GM06990 (cell line): ENCODE measurements at regions not wholly inside any gene's neighbourhood (a gene's known extent, or its start where the extent isn't known, plus 50 kb on each side); places are given as distances from the start of the nearest gene placed in this dataset.

Experiments used
- DNase-seq: peaks from one replicate; pipeline ENCODE4 v3.0.0-alpha.2; 2011; ENCODE audit not compliant: insufficient read length; ENCODE audit errors: extremely low read depth
- H3K27me3 ChIP-seq: replicated peaks from 2 replicates; pipeline ENCODE4 v1.6.0; 2011; ENCODE audit warnings: low read length; ENCODE audit not compliant: control insufficient read depth, insufficient read depth
- H3K36me3 ChIP-seq: 2 replicates; pipeline ENCODE4 v1.5.1; 2011; ENCODE audit warnings: low read length; ENCODE audit not compliant: control insufficient read depth, insufficient read depth
- H3K4me3 ChIP-seq: replicated peaks from 2 replicates; pipeline ENCODE4 v1.5.1; 2011; ENCODE audit warnings: low read depth, mild to moderate bottlenecking, control low read depth, low read length
- CTCF ChIP-seq: IDR thresholded peaks from 2 replicates; pipeline ENCODE4 v1.5.1; 2011; ENCODE audit warnings: low read length, control low read depth, mild to moderate bottlenecking, inconsistent platforms; ENCODE audit not compliant: insufficient read depth, poor library complexity, severe bottlenecking

DNA sequence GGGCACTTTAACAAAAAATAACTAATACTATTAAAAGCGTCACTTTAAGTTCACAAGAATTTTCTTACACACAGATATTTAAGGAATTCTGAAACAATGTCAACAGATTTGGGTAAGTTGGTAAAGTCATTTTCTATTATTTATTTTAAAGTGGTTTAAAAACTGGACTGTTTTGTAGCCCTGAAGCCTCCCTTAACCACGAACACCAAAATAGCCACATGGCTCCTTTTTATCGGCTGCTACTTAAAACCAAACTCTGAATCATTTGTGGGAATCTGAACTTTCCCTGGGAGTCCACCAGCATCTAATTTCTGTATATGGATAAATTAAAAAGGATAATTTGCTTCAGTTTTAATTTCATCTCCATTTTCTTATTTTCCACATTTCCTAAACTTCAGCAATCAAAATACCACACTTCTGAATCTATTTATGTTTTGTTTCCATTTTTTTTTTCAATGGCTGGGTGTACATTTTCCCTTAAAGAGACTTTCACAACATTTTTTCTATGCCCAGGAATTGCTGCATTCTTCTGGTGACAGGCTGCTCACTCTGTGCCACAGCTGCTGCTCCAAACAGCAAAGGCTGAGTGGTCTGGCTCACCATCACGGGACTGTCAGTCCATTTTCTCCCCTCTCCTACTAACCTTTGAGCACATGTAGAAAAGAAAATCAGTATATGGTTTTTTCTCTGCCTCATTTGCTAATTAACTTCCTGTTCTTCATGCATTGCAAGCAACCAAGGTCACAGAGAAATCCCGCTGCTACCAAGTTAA lies 255.5 kb upstream of the KCNJ16 start:
- no peak for DNase-seq
- Histone ChIP-seq H3K27me3 (no peaks in the 10 kb centered on the region), H3K4me3 (no peak overlapping the region), H3K36me3 (no peaks in the 10 kb centered on the region)
- no peak for TF ChIP-seq CTCF

GRCh38 chr17:69820876-69821473 lies 254.1 kb upstream of the KCNJ16 start:
- no peak for TF ChIP-seq CTCF
- Histone ChIP-seq H3K36me3 (no peaks in the 10 kb centered on the region), H3K4me3 (no peak overlapping the region), H3K27me3 (no peaks in the 10 kb centered on the region)
- DNase-seq, result no peak

- no peak for DNase-seq
- Histone ChIP-seq H3K27me3 (no peaks in the 10 kb centered on the region), H3K4me3 (no peak overlapping the region), H3K36me3 (no peaks in the 10 kb centered on the region)
- TF ChIP-seq CTCF, result no peak
These were observed 252.6 kb upstream of the KCNJ16 start for GRCh38 chr17:69822314-69822875.

DNA sequence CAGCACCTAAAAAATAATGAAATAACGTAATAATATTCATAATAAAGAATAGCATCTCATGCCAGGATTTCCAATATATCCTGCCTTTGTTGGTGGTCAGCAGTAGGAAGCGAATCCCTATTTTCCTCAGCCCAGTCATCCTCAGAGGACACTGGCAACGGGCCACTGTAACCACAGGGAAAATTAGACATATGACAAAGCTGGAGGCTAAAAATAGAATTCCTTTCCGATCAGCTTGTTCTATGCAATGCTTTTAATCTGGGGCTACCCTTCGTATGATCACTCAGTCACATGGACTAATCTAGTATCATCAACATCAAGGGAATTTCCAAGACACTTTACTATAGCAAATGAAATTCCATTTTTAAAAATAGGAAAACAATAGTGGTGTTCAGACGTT lies 246.9 kb upstream of the KCNJ16 start:
- DNase-seq, result no peak
- no peaks in the 10 kb centered on the region for H3K36me3 ChIP-seq
- no peaks in the 10 kb centered on the region for H3K27me3 ChIP-seq
- H3K4me3 ChIP-seq, result no peak overlapping the region
- TF ChIP-seq CTCF, result no peak

- TF ChIP-seq CTCF, result no peak
- Histone ChIP-seq H3K36me3 (no peaks in the 10 kb centered on the region), H3K27me3 (no peaks in the 10 kb centered on the region), H3K4me3 (no peak overlapping the region)
- DNase-seq, result no peak
These were observed 240.5 kb upstream of the KCNJ16 start for GRCh38 chr17:69834494-69834893.
